GM04503 (cell line): ENCODE measurements at regions not wholly inside any gene's neighbourhood (a gene's known extent, or its start where the extent isn't known, plus 50 kb on each side); places are given as distances from the start of the nearest gene placed in this dataset.
"Not testable (repeated sequence)": the region's sequence is repeated elsewhere in the genome, so short reads cannot be mapped to it uniquely, and the experiment has no call there.

ENCODE experiments used
- DNase-seq: peaks from one replicate; pipeline ENCODE4 v3.0.0-alpha.2; 2012; ENCODE audit warnings: low read depth

GRCh38 chr3:35291471-35292236, 347.7 kb upstream of the ARPP21 start:
- no peak for DNase-seq

DNA sequence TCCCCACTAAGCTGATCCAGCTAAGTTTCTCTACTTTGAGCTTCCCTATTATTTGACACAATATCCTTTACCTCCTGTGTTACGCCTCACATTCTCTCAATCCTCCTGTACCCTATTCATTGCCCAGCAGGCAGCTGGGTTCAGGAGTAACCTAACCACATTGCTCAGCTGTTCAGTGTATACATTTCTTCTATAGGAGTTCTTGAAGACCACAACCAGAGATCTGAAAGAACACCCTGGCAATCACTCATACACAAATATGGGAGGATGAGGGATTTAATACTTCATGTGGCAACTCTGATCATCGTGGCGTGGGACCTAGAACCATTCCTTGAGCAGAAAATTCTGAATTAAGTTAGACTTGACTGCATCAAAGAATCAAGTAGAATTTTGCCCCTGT, 346.8 kb upstream of the ARPP21 start:
- DNase-seq: no peak

GRCh38 chr3:35295906-35296305, 343.4 kb upstream of the ARPP21 start:
- no peak for DNase-seq

DNA sequence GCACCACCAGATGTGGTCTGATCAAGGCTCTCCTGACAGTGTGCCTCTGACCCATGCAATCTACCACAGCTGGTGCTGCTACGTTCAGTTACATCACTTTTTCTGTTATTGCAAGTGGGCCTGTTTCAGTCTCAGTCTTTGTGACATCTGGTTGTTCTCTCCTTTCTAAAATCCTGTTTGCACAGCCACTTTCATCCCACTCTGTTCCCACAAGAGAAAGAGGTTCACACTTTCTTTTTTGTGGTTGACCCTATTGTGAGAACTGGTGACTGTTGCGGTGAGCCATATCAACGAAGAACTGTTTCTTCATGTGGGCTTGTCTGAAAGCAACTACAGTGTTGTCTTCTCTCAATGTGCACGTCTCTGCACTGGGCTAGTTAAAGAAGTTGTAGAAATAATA, 342.8 kb upstream of the ARPP21 start:
- DNase-seq: no peak

DNA sequence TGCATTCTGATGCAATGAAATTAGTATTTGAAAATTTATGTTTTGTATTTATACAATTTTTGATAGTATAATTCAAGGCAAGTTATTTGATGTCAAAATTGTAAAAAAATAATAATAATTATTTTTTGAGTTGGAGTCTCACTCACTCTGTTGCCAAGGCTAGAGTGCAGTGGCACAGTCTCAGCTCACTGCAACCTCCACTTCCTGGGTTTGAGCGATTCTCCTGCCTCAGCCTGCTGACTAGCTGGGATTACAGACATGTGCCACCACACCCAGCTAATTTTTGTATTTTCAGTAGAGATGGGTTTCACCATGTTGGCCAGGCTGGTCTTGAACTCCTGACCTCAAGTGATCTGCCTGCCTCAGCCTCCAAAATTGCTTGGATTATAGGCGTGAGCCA, 342.4 kb upstream of the ARPP21 start:
- DNase-seq: not testable (repeated sequence)

DNA sequence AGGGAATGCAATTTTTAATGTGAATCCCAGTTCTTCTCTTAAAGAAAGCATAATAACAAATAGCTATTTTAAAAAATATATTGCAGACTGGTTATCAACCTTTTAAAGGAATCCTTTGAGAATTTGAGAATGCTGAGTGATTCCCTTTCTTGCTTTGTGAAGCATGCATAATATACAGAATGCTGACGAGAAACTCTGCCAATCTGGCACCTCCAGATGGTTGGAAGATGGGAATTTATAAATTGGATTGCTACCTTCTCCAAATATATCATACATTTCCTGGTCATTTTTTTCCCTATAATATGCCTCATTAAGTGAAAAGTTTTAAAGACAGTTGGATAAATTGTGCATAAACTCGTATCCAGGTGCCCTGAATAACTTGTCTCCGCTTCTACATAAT, 333.9 kb upstream of the ARPP21 start:
- DNase-seq: no peak

GRCh38 chr3:35307296-35307695, 332.0 kb upstream of the ARPP21 start:
- DNase-seq: no peak

GRCh38 chr3:35316841-35317240, 322.5 kb upstream of the ARPP21 start:
- DNase-seq: not testable (repeated sequence)

DNA sequence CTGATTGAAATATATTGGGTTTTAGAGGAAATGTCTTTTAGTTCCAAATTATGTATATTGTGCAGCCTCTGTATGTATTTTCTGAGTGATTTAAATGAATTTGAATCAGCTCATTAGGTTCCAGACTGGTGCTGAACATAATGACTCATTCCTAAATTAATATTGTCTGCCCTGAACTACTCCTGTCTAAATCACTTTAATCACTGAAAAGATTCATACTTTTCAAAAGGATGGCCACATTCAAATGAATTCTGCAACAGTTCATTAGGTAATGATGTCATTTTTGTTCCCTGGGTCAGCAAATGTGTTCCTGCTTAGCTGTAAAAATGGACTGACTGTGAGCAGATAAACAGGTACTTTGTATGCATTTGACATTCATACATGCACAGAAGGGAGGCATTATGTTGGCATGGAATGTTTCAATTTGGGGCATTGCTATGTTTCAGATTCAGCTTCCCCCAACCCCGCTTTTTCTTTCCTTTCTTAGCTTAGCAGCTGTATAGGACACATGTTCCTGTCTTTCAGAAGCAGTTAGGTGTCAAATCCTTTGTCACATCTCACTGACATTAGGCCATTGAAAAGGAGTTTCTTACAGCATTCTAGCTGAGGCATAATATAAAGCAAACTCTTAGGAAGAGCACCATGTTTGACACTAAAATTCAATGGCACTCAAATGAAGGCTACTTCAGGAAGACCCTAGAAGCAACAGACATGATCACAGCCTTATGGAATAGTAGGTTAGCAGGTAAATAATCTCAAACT, 318.5 kb upstream of the ARPP21 start:
- no peak for DNase-seq

DNA sequence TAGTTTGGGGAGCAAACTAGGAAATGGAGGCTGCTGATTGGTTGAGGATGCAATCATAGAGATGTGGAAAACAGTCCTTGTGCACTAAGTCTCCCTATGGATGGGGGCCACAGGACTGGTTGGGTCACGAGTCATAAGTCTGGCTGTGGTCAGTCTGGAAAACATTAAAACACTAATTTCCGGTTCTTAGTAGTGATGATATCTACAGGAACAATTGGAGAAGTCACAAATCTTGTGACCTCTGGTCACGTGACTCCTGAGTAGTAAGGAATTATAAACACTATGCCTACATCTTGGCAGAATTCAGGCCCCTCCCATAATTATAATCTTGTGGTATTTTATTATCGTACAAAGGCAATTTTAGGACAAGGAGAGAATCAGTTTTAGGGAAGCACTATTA, 317.3 kb upstream of the ARPP21 start:
- DNase-seq: no peak

GRCh38 chr3:35335703-35336102, 303.6 kb upstream of the ARPP21 start:
- no peak for DNase-seq

DNA sequence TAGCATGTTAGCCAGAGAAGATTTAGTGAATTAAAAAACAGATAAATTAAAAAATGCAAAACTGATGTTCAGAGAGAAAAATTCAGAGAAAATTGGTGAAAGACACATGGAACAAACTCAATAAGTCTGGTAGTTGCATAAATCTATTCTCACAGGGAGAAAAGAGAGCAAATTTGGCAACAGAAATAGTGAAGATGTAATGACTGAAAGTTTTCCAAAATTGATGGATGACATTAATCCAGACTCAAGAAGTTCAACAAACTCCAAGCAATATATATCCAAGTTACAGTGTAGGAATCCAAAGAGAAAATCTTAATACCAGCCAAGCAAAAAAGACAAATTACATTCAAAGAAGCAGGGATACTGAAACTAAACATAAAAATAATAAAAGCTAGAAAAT, 302.7 kb upstream of the ARPP21 start:
- no peak for DNase-seq

GRCh38 chr3:35338186-35338585, 301.1 kb upstream of the ARPP21 start:
- DNase-seq: no peak

- DNase-seq: no peak
Measured at GRCh38 chr3:35380196-35380595, 259.1 kb upstream of the ARPP21 start.

DNA sequence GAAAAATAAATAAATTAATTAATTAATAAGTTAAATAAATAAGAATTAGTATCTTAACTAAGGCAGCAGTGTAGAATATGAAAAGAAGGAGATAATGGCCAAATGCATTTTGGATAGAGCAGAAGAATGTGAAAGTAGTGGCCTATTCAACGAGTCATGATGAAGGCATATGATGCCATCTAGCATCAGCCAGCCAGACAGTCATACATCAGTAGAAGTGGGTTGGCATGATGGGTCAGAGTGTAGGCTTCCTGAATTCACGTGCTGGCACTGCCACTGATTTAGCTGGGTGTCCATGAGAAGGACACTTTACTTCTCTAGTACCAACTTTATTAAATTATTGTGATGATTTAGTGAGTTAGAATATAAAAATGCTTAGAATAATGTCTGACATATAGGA, 256.1 kb upstream of the ARPP21 start:
- no peak for DNase-seq

- DNase-seq: no peak
Measured at GRCh38 chr3:35383719-35384555, 255.4 kb upstream of the ARPP21 start.

DNA sequence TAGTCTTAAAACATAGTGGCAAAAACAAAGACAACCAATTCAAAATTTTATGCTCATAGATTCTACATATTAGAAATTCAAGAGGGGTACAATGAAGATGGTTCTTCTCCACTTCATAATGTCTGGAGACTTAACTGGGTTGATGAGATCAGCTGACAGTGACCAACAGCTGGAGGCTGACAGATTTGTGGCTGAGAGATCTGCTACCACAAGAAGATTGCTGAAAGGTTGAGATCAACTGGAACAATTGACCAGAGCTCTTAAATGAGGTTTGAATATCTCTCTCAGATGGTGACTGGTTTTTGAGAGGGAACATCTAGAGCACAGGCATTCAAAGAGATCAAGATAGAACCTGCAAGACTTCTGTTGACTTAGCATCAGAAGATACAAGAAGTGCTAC, 254.1 kb upstream of the ARPP21 start:
- DNase-seq: no peak

DNA sequence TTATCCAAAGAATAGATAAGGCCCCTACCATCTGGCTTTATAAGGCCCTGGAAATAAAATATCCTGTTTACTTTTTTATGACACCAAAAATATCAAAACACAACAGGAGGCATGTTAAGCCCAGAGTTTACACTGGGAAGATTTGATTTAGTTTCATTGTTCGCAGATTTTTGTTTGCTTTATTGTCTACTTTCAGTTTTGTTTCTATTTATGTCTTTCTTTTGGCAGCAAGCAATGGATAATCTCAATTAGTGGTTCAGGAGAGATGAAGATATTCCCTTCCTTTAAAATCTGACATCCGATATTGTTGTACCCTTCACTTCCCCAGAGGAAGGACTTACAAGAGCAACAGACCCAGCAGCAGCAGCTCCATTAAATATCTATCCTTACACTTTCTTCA, 249.4 kb upstream of the ARPP21 start:
- no peak for DNase-seq

GRCh38 chr3:35392187-35392586, 247.1 kb upstream of the ARPP21 start:
- no peak for DNase-seq

DNA sequence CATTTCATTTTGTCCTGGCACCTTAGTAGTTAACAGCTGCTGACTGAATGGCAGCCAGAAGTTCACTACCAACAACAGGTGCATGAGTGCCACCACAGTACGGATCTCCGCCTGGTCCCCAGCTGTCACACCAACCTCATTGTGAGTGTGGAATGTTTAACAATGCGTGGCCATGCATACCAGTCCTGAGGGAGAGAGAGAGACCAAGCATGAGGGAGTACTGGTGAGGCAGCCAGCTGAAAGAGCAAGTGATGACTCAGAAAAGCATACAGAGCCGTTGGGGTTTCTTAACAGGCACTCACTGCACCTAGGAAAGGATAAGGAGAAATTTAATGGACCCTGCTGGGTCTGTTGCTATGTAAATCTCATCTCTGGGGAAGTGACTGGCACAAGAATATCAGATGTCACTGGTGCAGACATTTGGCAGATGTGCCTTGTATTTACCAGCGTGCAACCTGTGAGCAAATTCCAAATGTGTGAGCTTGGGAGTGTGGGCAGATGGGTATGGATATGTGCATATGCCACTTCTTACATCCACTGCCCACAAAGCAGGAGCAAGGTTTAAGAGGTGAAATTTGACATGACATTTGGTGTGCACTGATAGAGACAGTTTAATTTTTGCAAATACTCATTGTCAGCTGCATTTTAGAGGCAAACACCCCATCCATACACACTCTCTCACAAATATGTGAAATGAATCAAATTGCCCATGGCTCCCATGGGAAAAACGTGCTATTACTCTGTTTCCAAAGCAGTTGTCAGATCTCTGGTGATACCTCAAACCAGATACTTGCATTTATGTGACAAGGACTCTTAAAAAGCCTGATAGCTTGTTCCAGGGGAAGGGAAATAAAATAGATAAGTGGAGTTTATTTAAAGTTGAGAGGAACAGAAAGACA, 245.2 kb upstream of the ARPP21 start:
- no peak for DNase-seq

DNA sequence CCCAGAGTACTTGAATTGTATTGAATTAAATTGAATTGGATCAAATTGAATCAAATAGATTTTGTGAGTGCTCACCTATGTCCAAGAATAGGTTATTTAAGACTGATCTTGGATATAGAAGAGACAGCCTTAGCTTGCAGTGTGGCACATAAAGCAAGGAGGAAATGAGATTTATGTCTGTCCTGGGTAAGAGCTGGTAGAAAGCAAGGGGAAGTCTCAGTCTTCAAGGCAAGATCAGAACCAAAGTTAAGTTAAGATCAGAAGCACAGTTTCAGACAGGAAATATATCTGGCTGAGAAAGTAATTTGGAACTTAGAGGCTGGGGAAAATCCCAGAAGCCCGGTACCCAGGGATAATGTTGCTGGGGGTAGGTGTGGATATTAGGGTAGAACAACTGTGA, 244.4 kb upstream of the ARPP21 start:
- no peak for DNase-seq

- no peak for DNase-seq
Measured at GRCh38 chr3:35401671-35402070, 237.7 kb upstream of the ARPP21 start.
